SK-N-SH (cell line): ENCODE measurements at regions not wholly inside any gene's neighbourhood (a gene's known extent, or its start where the extent isn't known, plus 50 kb on each side); places are given as distances from the start of the nearest gene placed in this dataset.

Experiments
- CTCF ChIA-PET: fragments of 300-600, 350-600 bp; formaldehyde crosslinking; extraction: SDS; loops from one replicate; lab custom pipeline; 2021; lab: Yijun Ruan, JAX
- POLR2A ChIA-PET: fragments of 350-600 bp; sonication (Branson Sonifier 250); formaldehyde crosslinking; extraction: SDS; loops from one replicate; lab custom pipeline; 2020; ENCODE audit warnings: antibody characterized with exemption, inconsistent platforms; lab: Yijun Ruan, JAX
- DNase-seq: peaks from one replicate; pipeline ENCODE4 v3.0.0; 2012
- H2AFZ ChIP-seq: fragments of 200-600 bp; sonication (generic); 2 replicates; pipeline ENCODE4 v1.8.1; 2016; ENCODE audit warnings: antibody characterized with exemption, mild to moderate bottlenecking, low read depth
- H3F3A ChIP-seq: fragments of 200-600 bp; sonication (generic); replicated peaks from 2 replicates; pipeline ENCODE3; 2016; ENCODE audit warnings: antibody characterized with exemption, mild to moderate bottlenecking; ENCODE audit not compliant: insufficient read depth
- H3K27ac ChIP-seq, 2 experiments: fragments of 200-500 bp in 1 of 2; fragments of 200-600 bp in 1 of 2; sonication (Bioruptor generic) in 1 of 2; sonication (generic), shearing (Covaris generic) in 1 of 2; 2 replicates each; pipeline versions ENCODE4 v1.5.1 to v1.6.1; 2014 to 2016; ENCODE audit warnings: low read depth in 2 of 2, inconsistent platforms in 1 of 2, low read length in 1 of 2, mild to moderate bottlenecking in 1 of 2, mixed read lengths in 1 of 2
- H3K27me3 ChIP-seq: fragments of 200-600 bp; sonication (generic), shearing (Covaris generic); 2 replicates; pipeline ENCODE4 v1.6.1; 2016; ENCODE audit warnings: mixed run types; ENCODE audit not compliant: insufficient read depth
- H3K36me3 ChIP-seq, 2 experiments: fragments of 200-500 bp in 1 of 2; fragments of 200-600 bp in 1 of 2; sonication (Bioruptor generic) in 1 of 2; sonication (generic) in 1 of 2; replicated peaks in 1 of 2; 2 replicates each; pipeline versions ENCODE3 to v1.5.1; 2014 to 2016; ENCODE audit warnings: low read length in 1 of 2, mild to moderate bottlenecking in 1 of 2; ENCODE audit not compliant: insufficient read depth in 2 of 2, control insufficient read depth in 1 of 2
- H3K4me1 ChIP-seq, 2 experiments: fragments of 200-500 bp in 1 of 2; fragments of 200-600 bp in 1 of 2; sonication (Bioruptor generic) in 1 of 2; sonication (generic), shearing (Covaris generic) in 1 of 2; 2 replicates each; pipeline versions ENCODE4 v1.5.1 to v1.6.1; 2014 to 2016; ENCODE audit warnings: low read depth in 1 of 2, low read length in 1 of 2, mixed run types in 1 of 2; ENCODE audit not compliant: insufficient read depth in 2 of 2, control insufficient read depth in 1 of 2
- H3K4me2 ChIP-seq: fragments of 200-600 bp; sonication (generic), shearing (Covaris generic); 2 replicates; pipeline ENCODE4 v1.6.1; 2017; ENCODE audit warnings: mixed run types
- H3K4me3 ChIP-seq, 2 experiments: fragments of 200-500 bp in 1 of 2; fragments of 200-600 bp in 1 of 2; sonication (Bioruptor generic) in 1 of 2; sonication (generic), shearing (Covaris generic) in 1 of 2; 2 replicates each; pipeline versions ENCODE4 v1.5.1 to v1.8.1; 2014 to 2016; ENCODE audit warnings: low read depth in 2 of 2, inconsistent platforms in 1 of 2, low read length in 1 of 2, mild to moderate bottlenecking in 1 of 2, mixed read lengths in 1 of 2, moderate library complexity in 1 of 2
- H3K79me2 ChIP-seq: fragments of 200-600 bp; sonication (generic); 2 replicates; pipeline ENCODE4 v1.8.1; 2017; ENCODE audit warnings: mild to moderate bottlenecking; ENCODE audit not compliant: insufficient read depth
- H3K9ac ChIP-seq: fragments of 200-600 bp; sonication (generic); 2 replicates; pipeline ENCODE4 v1.6.1; 2017; ENCODE audit warnings: mixed run types
- H3K9me2 ChIP-seq: fragments of 200-600 bp; sonication (generic); 2 replicates; pipeline ENCODE4 v1.6.1; 2017; ENCODE audit warnings: mixed run types
- H3K9me3 ChIP-seq: fragments of 200-600 bp; sonication (generic); 2 replicates; pipeline ENCODE4 v1.6.1; 2017; ENCODE audit warnings: mixed run types, mild to moderate bottlenecking, moderate library complexity
- H4K20me1 ChIP-seq: fragments of 200-600 bp; sonication (generic); 2 replicates; pipeline ENCODE4 v1.6.1; 2017; ENCODE audit warnings: mild to moderate bottlenecking, mixed run types; ENCODE audit not compliant: insufficient read depth
- CHD2 ChIP-seq: fragments of 150-350 bp; IDR thresholded peaks from 2 replicates; pipeline ENCODE4 v1.6.1; 2018; ENCODE audit warnings: low read length; ENCODE audit not compliant: partially characterized antibody
- ELF1 ChIP-seq: IDR thresholded peaks from 2 replicates; pipeline ENCODE4 v1.4.0; 2012
- EP300 ChIP-seq, 2 experiments: IDR thresholded peaks; 2 replicates each; pipeline versions ENCODE4 v1.4.0 to v1.6.1; 2012; ENCODE audit warnings: borderline replicate concordance in 1 of 2, low read depth in 1 of 2, low read length in 1 of 2
- JUND ChIP-seq: IDR thresholded peaks from 2 replicates; pipeline ENCODE4 v1.4.0; 2012
- MEF2A ChIP-seq: IDR thresholded peaks from 2 replicates; pipeline ENCODE4 v1.4.0; 2012; ENCODE audit warnings: low read depth, borderline replicate concordance
- NRF1 ChIP-seq: IDR thresholded peaks from 2 replicates; pipeline ENCODE4 v1.6.1; 2012; ENCODE audit warnings: low read depth, mild to moderate bottlenecking, low read length
- POLR2AphosphoS5 ChIP-seq: IDR thresholded peaks from 2 replicates; pipeline ENCODE4 v1.6.1; 2012; ENCODE audit warnings: low read depth, low read length
- RAD21 ChIP-seq: IDR thresholded peaks from 2 replicates; pipeline ENCODE4 v1.6.1; 2012; ENCODE audit warnings: mild to moderate bottlenecking, low read length
- RCOR1 ChIP-seq: fragments of 150-350 bp; IDR thresholded peaks from 2 replicates; pipeline ENCODE4 v1.6.1; 2017; ENCODE audit warnings: antibody characterized with exemption, low read length
- RFX5 ChIP-seq: IDR thresholded peaks from 2 replicates; pipeline ENCODE4 v1.6.1; 2012; ENCODE audit warnings: mild to moderate bottlenecking, improper control_type of control experiment, low read length
- RXRA ChIP-seq: IDR thresholded peaks from 2 replicates; pipeline ENCODE4 v1.4.0; 2012; ENCODE audit warnings: low read depth, mild to moderate bottlenecking, borderline replicate concordance
- SIN3A ChIP-seq: IDR thresholded peaks from 2 replicates; pipeline ENCODE4 v1.6.1; 2012; ENCODE audit warnings: low read depth, mild to moderate bottlenecking, low read length, moderate library complexity, borderline replicate concordance
- SMC3 ChIP-seq: IDR thresholded peaks from 2 replicates; pipeline ENCODE4 v1.6.1; 2012; ENCODE audit warnings: low read depth, low read length, improper control_type of control experiment
- TEAD4 ChIP-seq: IDR thresholded peaks from 2 replicates; pipeline ENCODE4 v1.4.0; 2012; ENCODE audit warnings: mild to moderate bottlenecking, borderline replicate concordance; ENCODE audit not compliant: insufficient read depth
- USF1 ChIP-seq: IDR thresholded peaks from 2 replicates; pipeline ENCODE4 v1.4.0; 2012; ENCODE audit warnings: low read depth, borderline replicate concordance
- WGBS: methylation state at CpG from one replicate; pipeline ENCODE4 v1.1.6; 2017; ENCODE audit warnings: low lambda C conversion rate; 5-methylcytosine and 5-hydroxymethylcytosine counted together
- TF ChIP-seq, protein P1 (sequence below): IDR thresholded peaks from 2 replicates; pipeline ENCODE4 v1.4.0; 2012; ENCODE audit warnings: low read depth, borderline replicate concordance
- TF ChIP-seq, protein P2 (sequence below): fragments of 150-350 bp; IDR thresholded peaks from 2 replicates; pipeline ENCODE4 v1.6.1; 2016; ENCODE audit warnings: mild to moderate bottlenecking, low read depth, low read length
- TF ChIP-seq, protein P3 (sequence below): IDR thresholded peaks from 2 replicates; pipeline ENCODE4 v1.4.0; 2012; ENCODE audit warnings: low read depth

- H3K27ac ChIP-seq = no peak overlapping the region
- no peaks in the 10 kb centered on the region for H3K79me2 ChIP-seq
- no peaks in the 10 kb centered on the region for H3K27me3 ChIP-seq
- H3K9me2 ChIP-seq = no peaks in the 10 kb centered on the region
- POLR2A ChIA-PET = no interaction called here
- H3K4me3 ChIP-seq = no peak overlapping the region
- no peaks in the 10 kb centered on the region for H4K20me1 ChIP-seq
- no peak overlapping the region for H3K9ac ChIP-seq
- no peaks in the 10 kb centered on the region for H3F3A ChIP-seq
- no peaks in the 10 kb centered on the region for H3K36me3 ChIP-seq
- H3K9me3 ChIP-seq = no peaks in the 10 kb centered on the region; the same call in 1 of the 2 replicates
- DNase-seq = no peak
- TF ChIP-seq, protein P1, sequence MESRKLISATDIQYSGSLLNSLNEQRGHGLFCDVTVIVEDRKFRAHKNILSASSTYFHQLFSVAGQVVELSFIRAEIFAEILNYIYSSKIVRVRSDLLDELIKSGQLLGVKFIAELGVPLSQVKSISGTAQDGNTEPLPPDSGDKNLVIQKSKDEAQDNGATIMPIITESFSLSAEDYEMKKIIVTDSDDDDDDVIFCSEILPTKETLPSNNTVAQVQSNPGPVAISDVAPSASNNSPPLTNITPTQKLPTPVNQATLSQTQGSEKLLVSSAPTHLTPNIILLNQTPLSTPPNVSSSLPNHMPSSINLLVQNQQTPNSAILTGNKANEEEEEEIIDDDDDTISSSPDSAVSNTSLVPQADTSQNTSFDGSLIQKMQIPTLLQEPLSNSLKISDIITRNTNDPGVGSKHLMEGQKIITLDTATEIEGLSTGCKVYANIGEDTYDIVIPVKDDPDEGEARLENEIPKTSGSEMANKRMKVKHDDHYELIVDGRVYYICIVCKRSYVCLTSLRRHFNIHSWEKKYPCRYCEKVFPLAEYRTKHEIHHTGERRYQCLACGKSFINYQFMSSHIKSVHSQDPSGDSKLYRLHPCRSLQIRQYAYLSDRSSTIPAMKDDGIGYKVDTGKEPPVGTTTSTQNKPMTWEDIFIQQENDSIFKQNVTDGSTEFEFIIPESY = no peak
- TF ChIP-seq CHD2 = no peak
- no peak for TF ChIP-seq RFX5
- no peak for TF ChIP-seq EP300 (IDR thresholded peaks at IDR 0.05; ENCODE audit: borderline replicate concordance in 1 of 2, low read depth in 1 of 2, low read length in 1 of 2)
- TF ChIP-seq RCOR1 = no peak
- no peak for TF ChIP-seq ELF1
- TF ChIP-seq, protein P2, sequence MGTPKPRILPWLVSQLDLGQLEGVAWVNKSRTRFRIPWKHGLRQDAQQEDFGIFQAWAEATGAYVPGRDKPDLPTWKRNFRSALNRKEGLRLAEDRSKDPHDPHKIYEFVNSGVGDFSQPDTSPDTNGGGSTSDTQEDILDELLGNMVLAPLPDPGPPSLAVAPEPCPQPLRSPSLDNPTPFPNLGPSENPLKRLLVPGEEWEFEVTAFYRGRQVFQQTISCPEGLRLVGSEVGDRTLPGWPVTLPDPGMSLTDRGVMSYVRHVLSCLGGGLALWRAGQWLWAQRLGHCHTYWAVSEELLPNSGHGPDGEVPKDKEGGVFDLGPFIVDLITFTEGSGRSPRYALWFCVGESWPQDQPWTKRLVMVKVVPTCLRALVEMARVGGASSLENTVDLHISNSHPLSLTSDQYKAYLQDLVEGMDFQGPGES = no peak
- no peak for TF ChIP-seq MEF2A
- no peak for TF ChIP-seq TEAD4
- TF ChIP-seq, protein P3, sequence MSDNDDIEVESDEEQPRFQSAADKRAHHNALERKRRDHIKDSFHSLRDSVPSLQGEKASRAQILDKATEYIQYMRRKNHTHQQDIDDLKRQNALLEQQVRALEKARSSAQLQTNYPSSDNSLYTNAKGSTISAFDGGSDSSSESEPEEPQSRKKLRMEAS = no peak
- TF ChIP-seq POLR2AphosphoS5 = no peak
- WGBS = 5% methylated on average over 1 of the region's 1 CpG
- H3K4me2 ChIP-seq = no peak overlapping the region
- no peak overlapping the region for H2AFZ ChIP-seq
- H3K4me1 ChIP-seq = peaks cover 0 to 6% of the 10 kb centered on the region in 2 experiments; a peak in 1 of 4 replicates
- CTCF ChIA-PET = no interaction called here
Observed at GRCh38 chr3:89572261-89572660, 464.8 kb downstream of the EPHA3 start.

GRCh38 chr3:89576417-89576816 lies 469.0 kb downstream of the EPHA3 start:
- Histone ChIP-seq H3K9me3 (no peaks in the 10 kb centered on the region; the same call in 1 of the 2 replicates), H3K4me3 (no peak overlapping the region), H2AFZ (no peak overlapping the region), H3K27ac (no peak overlapping the region)
- TF ChIP-seq MEF2A (no peak), CHD2 (no peak), TEAD4 (no peak), USF1 (no peak), NRF1 (no peak), RXRA (no peak), JUND (no peak), SIN3A (no peak), POLR2AphosphoS5 (no peak), SMC3 (no peak), RAD21 (no peak), EP300 (IDR thresholded peaks at IDR 0.05; ENCODE audit: borderline replicate concordance in 1 of 2, low read depth in 1 of 2, low read length in 1 of 2) (no peak)
- TF ChIP-seq, protein P1 = no peak
- TF ChIP-seq, all 33 proteins: peak for 0
- Histone ChIP-seq H3K36me3 (no peaks in the 10 kb centered on the region), H3K27me3 (no peaks in the 10 kb centered on the region), H3F3A (no peaks in the 10 kb centered on the region), H3K4me1 (peaks cover 0 to 6% of the 10 kb centered on the region in 2 experiments; a peak in 1 of 4 replicates), H3K9me2 (no peaks in the 10 kb centered on the region), H4K20me1 (no peaks in the 10 kb centered on the region), H3K79me2 (no peaks in the 10 kb centered on the region), H3K9ac (no peak overlapping the region), H3K4me2 (no peak overlapping the region)
- 0% methylated on average over 1 of the region's 1 CpG for WGBS
- POLR2A ChIA-PET = no interaction called here
- DNase-seq = no peak
- CTCF ChIA-PET = no interaction called here
